ENCODE measurements at regions not wholly inside any gene's neighbourhood (a gene's known extent, or its start where the extent isn't known, plus 50 kb on each side); places are given as distances from the start of the nearest gene placed in this dataset.

DNA sequence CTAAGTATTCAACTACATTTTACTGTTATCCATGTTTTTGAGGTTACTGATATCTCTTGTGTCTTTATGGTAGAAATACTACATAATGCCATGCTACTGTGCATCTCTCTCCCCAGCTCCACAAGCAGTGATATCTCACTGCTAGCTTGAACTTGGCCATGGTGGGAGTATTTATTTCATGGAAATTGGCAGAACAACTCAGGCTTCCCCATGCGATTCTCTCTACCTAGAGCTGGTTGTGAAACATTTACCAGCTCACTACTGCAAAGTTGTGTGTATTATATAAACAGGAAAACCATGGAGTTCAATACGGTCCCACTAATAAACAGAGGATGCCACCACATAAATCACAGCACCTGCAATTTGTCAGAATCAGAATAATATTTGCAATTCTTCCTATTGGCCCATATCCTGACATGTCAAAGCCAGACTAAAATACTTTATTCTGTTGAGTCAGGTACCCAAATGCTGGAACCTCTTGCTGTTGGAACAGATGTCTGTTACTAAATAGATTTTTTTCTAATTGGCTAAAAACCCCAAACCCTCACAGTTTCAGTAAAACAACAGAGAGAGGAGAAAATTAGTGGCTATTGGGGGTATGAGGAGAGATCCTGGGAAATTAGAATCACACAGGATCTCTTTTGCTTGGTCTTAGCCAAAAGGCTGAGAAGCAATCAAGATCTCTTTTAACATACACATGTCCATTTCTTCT lies 91.4 kb upstream of the SLC10A2 start:
- no peak for ATAC-seq
- H3K4me1 ChIP-seq: peaks cover 0 to 10% (median 0%) of the 10 kb centered on the region in 9 donors
- H3K9me3 ChIP-seq: no peaks in the 10 kb centered on the region
- H3K36me3 ChIP-seq: no peaks in the 10 kb centered on the region
- TF ChIP-seq, protein P1, sequence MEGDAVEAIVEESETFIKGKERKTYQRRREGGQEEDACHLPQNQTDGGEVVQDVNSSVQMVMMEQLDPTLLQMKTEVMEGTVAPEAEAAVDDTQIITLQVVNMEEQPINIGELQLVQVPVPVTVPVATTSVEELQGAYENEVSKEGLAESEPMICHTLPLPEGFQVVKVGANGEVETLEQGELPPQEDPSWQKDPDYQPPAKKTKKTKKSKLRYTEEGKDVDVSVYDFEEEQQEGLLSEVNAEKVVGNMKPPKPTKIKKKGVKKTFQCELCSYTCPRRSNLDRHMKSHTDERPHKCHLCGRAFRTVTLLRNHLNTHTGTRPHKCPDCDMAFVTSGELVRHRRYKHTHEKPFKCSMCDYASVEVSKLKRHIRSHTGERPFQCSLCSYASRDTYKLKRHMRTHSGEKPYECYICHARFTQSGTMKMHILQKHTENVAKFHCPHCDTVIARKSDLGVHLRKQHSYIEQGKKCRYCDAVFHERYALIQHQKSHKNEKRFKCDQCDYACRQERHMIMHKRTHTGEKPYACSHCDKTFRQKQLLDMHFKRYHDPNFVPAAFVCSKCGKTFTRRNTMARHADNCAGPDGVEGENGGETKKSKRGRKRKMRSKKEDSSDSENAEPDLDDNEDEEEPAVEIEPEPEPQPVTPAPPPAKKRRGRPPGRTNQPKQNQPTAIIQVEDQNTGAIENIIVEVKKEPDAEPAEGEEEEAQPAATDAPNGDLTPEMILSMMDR (IDR thresholded peaks at IDR 0.05): no peak
- intact Hi-C loops (cut with DNase I): no loop called here
- H3K27ac ChIP-seq: no peak overlapping the region
- H3K4me3 ChIP-seq: no peak overlapping the region
- no peaks in the 10 kb centered on the region for H3K27me3 ChIP-seq
- DNase-seq: no peak
- WGBS, 2 donors: 72 to 82% methylated on average over 2 of the region's 2 CpGs

DNA sequence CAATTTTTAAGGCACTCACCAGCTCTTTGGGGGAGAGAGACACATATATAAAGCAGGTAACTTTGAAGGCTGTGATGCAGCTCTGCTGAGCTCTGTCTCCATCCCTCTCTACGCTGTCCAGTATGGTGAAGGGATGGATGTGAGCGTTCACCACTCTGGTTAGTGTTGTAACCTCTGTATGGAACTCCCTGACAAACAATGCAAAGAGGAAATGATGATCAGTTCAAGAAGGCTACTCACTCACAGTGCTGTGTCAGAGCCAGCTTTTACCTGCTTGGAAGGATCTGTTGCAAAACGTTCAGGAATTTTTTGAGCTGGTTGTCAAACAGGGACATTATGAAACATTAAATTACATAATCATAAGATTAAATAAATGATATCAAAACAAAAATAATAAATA lies 90.8 kb upstream of the SLC10A2 start:
- TF ChIP-seq, protein P1 (IDR thresholded peaks at IDR 0.05): no peak
- DNase-seq: no peak
- Histone ChIP-seq H3K36me3 (no peaks in the 10 kb centered on the region), H3K4me1 (peaks cover 0 to 10% (median 0%) of the 10 kb centered on the region in 9 donors), H3K9me3 (no peaks in the 10 kb centered on the region), H3K27ac (no peak overlapping the region), H3K27me3 (no peaks in the 10 kb centered on the region), H3K4me3 (no peak overlapping the region)
- intact Hi-C loops (cut with DNase I): no loop called here
- WGBS, 2 donors: 53 to 64% methylated on average over 3 of the region's 3 CpGs
- ATAC-seq: no peak

DNA sequence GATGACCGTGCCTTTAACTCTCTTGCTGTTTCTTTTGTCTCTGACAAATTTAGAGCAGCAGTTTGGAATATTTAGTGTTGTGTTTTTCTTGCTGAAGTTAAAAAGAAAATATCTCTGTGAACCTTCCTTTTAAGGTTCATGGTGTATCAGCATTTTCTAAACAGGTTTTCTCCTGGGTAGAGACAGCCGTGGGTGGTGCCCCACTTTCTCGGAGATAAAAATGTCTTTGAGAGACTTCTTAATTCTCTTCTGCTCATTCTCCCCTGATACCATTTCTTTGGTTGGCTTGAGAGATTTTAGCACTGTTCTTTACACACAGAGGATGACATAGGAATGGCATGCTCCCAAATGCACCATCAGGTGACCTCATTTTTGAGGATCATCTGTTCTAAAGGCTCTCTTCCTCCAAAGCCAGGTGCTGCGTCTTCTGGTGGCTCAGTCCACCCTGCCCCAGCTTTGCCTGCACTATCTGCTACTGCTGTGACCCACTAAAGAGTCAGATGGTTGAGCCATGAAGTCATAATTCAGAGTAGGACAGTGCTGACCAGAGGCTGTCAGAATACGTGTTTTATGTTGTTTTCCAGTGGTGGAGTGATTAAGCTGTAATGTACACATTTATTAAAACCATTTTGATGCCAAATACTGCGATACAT lies 90.3 kb upstream of the SLC10A2 start:
- Histone ChIP-seq H3K36me3 (no peaks in the 10 kb centered on the region), H3K4me3 (no peak overlapping the region), H3K27me3 (no peaks in the 10 kb centered on the region), H3K27ac (no peak overlapping the region), H3K4me1 (peaks cover 0 to 10% (median 0%) of the 10 kb centered on the region in 9 donors), H3K9me3 (no peaks in the 10 kb centered on the region)
- DNase-seq (no peak), ATAC-seq (peak in 2 of 8 donors; percentile 55 to 65)
- TF ChIP-seq, protein P1 (IDR thresholded peaks at IDR 0.05): no peak
- intact Hi-C loops (cut with DNase I): no loop called here
- 52 to 57% methylated on average over 6 of the region's 6 CpGs for WGBS, 2 donors

DNA sequence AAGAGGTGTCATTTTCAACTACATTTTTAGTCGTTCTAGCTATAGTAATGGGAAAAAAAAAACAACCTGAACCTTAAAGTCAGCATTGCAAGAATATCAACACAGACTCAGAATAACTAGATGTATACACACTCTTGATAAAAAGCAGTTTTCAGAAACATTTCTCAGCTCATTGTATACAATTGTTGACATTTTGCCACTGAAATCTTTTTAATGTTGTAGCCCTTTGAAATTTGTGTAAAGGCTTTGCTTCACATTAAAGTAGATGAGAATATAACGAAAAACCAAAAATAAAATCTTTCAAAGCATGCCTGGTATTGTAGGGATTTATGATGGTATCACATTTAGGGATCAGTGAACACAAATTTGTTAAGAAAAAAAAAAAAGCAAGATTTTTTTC lies 87.2 kb upstream of the SLC10A2 start:
- 73 to 77% methylated on average over 2 of the region's 2 CpGs for WGBS, 2 donors
- TF ChIP-seq, protein P1 (IDR thresholded peaks at IDR 0.05): no peak
- peaks cover 0 to 10% (median 0%) of the 10 kb centered on the region in 9 donors for H3K4me1 ChIP-seq
- no peak overlapping the region for H3K27ac ChIP-seq
- ATAC-seq (no peak), DNase-seq (no peak)
- H3K36me3 ChIP-seq: no peaks in the 10 kb centered on the region
- H3K4me3 ChIP-seq: no peak overlapping the region
- H3K27me3 ChIP-seq: no peaks in the 10 kb centered on the region
- intact Hi-C loops (cut with DNase I): no loop called here
- no peaks in the 10 kb centered on the region for H3K9me3 ChIP-seq
